HepG2 (cell line): ENCODE measurements at regions not wholly inside any gene's neighbourhood (a gene's known extent, or its start where the extent isn't known, plus 50 kb on each side); places are given as distances from the start of the nearest gene placed in this dataset.

Experiments used
- ATAC-seq: fragments of 200-7000 bp; cut with Tn5 transposase; 3 replicates; pipeline ENCODE4 v1.9.1; 2020; ENCODE audit warnings: mild to moderate bottlenecking, moderate library complexity
- BruUV-seq: library from RNA; stranded (reverse); fragments of 400-500 nt; replicated peaks from 2 replicates; lab custom pipeline; 2021; lab: Mats Ljungman, UMichigan
- CTCF ChIA-PET: fragments of 300-600 bp; formaldehyde crosslinking; extraction: SDS; loops from one replicate; lab custom pipeline; 2021; ENCODE audit warnings: low total read pairs, inconsistent platforms, low intra/inter-chr PET ratio; lab: Yijun Ruan, JAX
- POLR2A ChIA-PET: fragments of 350-600 bp; sonication (Branson Sonifier 250); formaldehyde crosslinking; loops from one replicate; lab custom pipeline; 2020; ENCODE audit warnings: antibody characterized with exemption, inconsistent platforms; lab: Yijun Ruan, JAX
- DNase-seq: peaks from one replicate; pipeline ENCODE4 v3.0.0-alpha.2; 2015; ENCODE audit warnings: low spot score
- FAIRE-seq: peaks from 3 replicates; lab custom pipeline; 2011; peaks lifted over from hg19 to GRCh38; lab: Jason Lieb, UNC
- H2AFZ ChIP-seq: one replicate; pipeline ENCODE4 v1.6.1; 2011; ENCODE audit warnings: low read length, inconsistent platforms
- H3K27ac ChIP-seq: fragments of 300-600 bp; 3 replicates; pipeline ENCODE4 v1.8.0; 2011; ENCODE audit warnings: mixed run types, mild to moderate bottlenecking, mixed read lengths, low read length, inconsistent platforms; ENCODE audit not compliant: insufficient read depth; ENCODE audit errors: extremely low read length
- H3K27me3 ChIP-seq, 2 experiments: fragments of 200-600 bp in 1 of 2; 2 replicates in 1 of 2; 3 replicates in 1 of 2; pipeline versions ENCODE4 v1.6.0 to v1.8.0; 2011; ENCODE audit warnings: low read length in 2 of 2, mild to moderate bottlenecking in 2 of 2, moderate library complexity in 2 of 2, inconsistent platforms in 1 of 2; ENCODE audit not compliant: insufficient read depth in 2 of 2, control insufficient read depth in 1 of 2
- H3K36me3 ChIP-seq, 2 experiments: fragments of 200-600 bp in 1 of 2; replicated peaks in 1 of 2; 2 replicates in 1 of 2; 3 replicates in 1 of 2; pipeline versions ENCODE4 v1.5.1 to v1.8.0; 2011; ENCODE audit warnings: low read length in 2 of 2, inconsistent platforms in 1 of 2; ENCODE audit not compliant: insufficient read depth in 2 of 2, control insufficient read depth in 1 of 2
- H3K4me1 ChIP-seq: 2 replicates; pipeline ENCODE4 v1.5.1; 2012; ENCODE audit warnings: low read length, inconsistent platforms; ENCODE audit not compliant: insufficient read depth
- H3K4me2 ChIP-seq: 2 replicates; pipeline ENCODE4 v1.6.0; 2011; ENCODE audit warnings: low read depth, low read length, inconsistent platforms
- H3K4me3 ChIP-seq, 3 experiments: fragments of 200-600 bp in 1 of 3; sonication (generic), shearing (Covaris generic) in 1 of 3; replicated peaks in 1 of 3; 2 replicates each; pipeline ENCODE4 v1.5.1; 2011 to 2016; ENCODE audit warnings: low read length in 3 of 3, inconsistent platforms in 2 of 3, low read depth in 2 of 3, mild to moderate bottlenecking in 2 of 3, control low read depth in 1 of 3, mixed read lengths in 1 of 3; ENCODE audit not compliant: insufficient read depth in 1 of 3
- H3K79me2 ChIP-seq: one replicate; pipeline ENCODE4 v1.6.1; 2011; ENCODE audit warnings: low read length, inconsistent platforms; ENCODE audit not compliant: insufficient read depth
- H3K9ac ChIP-seq: 2 replicates; pipeline ENCODE4 v1.6.0; 2011; ENCODE audit warnings: mild to moderate bottlenecking, low read depth, low read length, inconsistent platforms; ENCODE audit not compliant: insufficient read depth
- H3K9me3 ChIP-seq: 2 replicates; pipeline ENCODE4 v1.5.1; 2012; ENCODE audit warnings: mild to moderate bottlenecking, low read length
- H4K20me1 ChIP-seq: 2 replicates; pipeline ENCODE4 v1.6.0; 2011; ENCODE audit warnings: inconsistent platforms, mild to moderate bottlenecking, low read length, moderate library complexity; ENCODE audit not compliant: insufficient read depth
- HIVEP1 ChIP-seq: sonication (generic); formaldehyde crosslinking; IDR thresholded peaks from 2 replicates; pipeline ENCODE4 v1.4.0; 2020; ENCODE audit warnings: mild to moderate bottlenecking, missing genetic modification reagents
- MLLT10 ChIP-seq: sonication (generic); formaldehyde crosslinking; IDR thresholded peaks from 2 replicates; pipeline ENCODE4 v1.4.0; 2020; ENCODE audit warnings: missing genetic modification reagents
- REPIN1 ChIP-seq: sonication (generic); formaldehyde crosslinking; IDR thresholded peaks from 2 replicates; pipeline ENCODE4 v1.8.0; 2022; ENCODE audit warnings: missing genetic modification reagents, low read depth, mild to moderate bottlenecking, borderline replicate concordance
- TCF7L2 ChIP-seq: IDR thresholded peaks from 2 replicates; pipeline ENCODE4 v1.6.1; 2011; ENCODE audit warnings: mild to moderate bottlenecking, low read depth, low read length, moderate library complexity
- WGBS: methylation state at CpG from one replicate; pipeline ENCODE4 v1.1.6; 2017; ENCODE audit warnings: low lambda C conversion rate; 5-methylcytosine and 5-hydroxymethylcytosine counted together
- in situ Hi-C: cut with HindIII; loops from 2 replicates; pipeline ENCODE4 v1.10.0; 2017; ENCODE audit warnings: low pct_unique_long_range_greater_than_20kb; ENCODE audit not compliant: extremely low pct_ligation_motif_present
- intact Hi-C: fragments of 100-400 bp; cut with micrococcal nuclease; formaldehyde crosslinking; loops from one replicate; pipeline ENCODE4 v1.10.0; 2022; ENCODE audit not compliant: unreplicated experiment
- TF ChIP-seq, protein P1 (sequence below): sonication (generic); formaldehyde crosslinking; IDR thresholded peaks from 2 replicates; pipeline ENCODE4 v1.4.0; 2020; ENCODE audit warnings: missing genetic modification reagents

DNA sequence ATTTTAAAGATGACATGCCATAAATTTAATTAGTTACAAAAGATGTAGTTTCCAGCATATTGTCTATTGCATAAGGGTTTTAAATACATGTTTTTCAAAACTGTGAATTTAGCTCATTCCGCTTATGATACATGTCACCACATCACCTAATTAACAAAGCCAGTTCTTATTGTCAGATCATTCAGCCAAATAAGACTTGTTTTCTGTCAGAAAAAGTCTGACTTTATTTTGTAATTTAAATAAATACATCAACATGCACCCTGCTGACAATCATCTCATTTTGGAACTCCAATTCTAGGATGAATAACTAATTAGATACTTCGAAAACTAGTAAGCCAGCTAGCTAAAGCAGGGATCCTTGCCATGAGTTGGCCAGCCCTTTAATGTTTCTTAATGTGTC, 110.9 kb upstream of the APP start:
- POLR2A ChIA-PET = no interaction called here
- CTCF ChIA-PET = no interaction called here
- H3K36me3 ChIP-seq = no peaks in the 10 kb centered on the region

DNA sequence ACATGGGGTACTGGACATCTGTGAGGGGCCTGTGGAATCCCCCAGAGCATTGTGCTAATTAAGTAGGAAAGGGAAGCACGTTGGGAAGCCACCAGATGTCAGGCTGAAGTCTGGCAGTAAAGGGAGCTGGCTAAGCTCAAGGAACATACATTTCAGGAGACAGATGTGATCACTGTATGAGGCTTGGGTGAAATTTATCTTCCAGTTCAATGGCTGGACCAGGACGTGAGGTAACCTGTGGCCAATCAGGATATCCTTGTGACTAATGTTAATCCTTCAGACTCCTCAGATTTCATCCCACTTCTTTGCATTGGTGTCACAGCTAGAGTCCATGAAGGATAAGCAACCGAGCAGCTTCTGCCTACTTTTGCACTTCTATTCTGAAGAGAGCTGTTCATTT, 110.2 kb upstream of the APP start:
- Histone ChIP-seq H3K79me2 (no peaks in the 10 kb centered on the region), H3K27me3 (no peaks in the 10 kb centered on the region; a peak in 1 of 5 replicates), H3K9ac (no peak overlapping the region), H2AFZ (no peak overlapping the region), H3K4me3 (no peak overlapping the region), H3K27ac (no peak overlapping the region), H3K9me3 (peaks cover 60% of the 10 kb centered on the region), H3K36me3 (no peaks in the 10 kb centered on the region), H3K4me1 (no peaks in the 10 kb centered on the region), H3K4me2 (no peak overlapping the region), H4K20me1 (no peaks in the 10 kb centered on the region)
- intact Hi-C loops (no loop called here), in situ Hi-C loops (no loop called here)
- DNase-seq (no peak), FAIRE-seq (no peak), ATAC-seq (no peak)
- ChIA-PET POLR2A (no interaction called here), CTCF (no interaction called here)
- 7% methylated on average over 3 of the region's 3 CpGs for WGBS
- TF ChIP-seq MLLT10 (CRISPR knock-in tag) = no peak
- BruUV-seq = no TSS peak

More for the DNA sequence above, 110.9 kb upstream of the APP start:
- no peaks in the 10 kb centered on the region for H3K4me1 ChIP-seq
- no peak overlapping the region for H3K4me2 ChIP-seq
- DNase-seq (no peak), FAIRE-seq (no peak), ATAC-seq (no peak)
- H3K9ac ChIP-seq = no peak overlapping the region
- no peaks in the 10 kb centered on the region; a peak in 1 of 5 replicates for H3K27me3 ChIP-seq
- in situ Hi-C loops = no loop called here
- H3K27ac ChIP-seq = no peak overlapping the region
- peaks cover 53% of the 10 kb centered on the region for H3K9me3 ChIP-seq
- no peak for TF ChIP-seq TCF7L2
- TF ChIP-seq, protein P1, sequence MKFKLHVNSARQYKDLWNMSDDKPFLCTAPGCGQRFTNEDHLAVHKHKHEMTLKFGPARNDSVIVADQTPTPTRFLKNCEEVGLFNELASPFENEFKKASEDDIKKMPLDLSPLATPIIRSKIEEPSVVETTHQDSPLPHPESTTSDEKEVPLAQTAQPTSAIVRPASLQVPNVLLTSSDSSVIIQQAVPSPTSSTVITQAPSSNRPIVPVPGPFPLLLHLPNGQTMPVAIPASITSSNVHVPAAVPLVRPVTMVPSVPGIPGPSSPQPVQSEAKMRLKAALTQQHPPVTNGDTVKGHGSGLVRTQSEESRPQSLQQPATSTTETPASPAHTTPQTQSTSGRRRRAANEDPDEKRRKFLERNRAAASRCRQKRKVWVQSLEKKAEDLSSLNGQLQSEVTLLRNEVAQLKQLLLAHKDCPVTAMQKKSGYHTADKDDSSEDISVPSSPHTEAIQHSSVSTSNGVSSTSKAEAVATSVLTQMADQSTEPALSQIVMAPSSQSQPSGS = no peak
- TF ChIP-seq HIVEP1 (CRISPR knock-in tag) = no peak
- no peak for TF ChIP-seq REPIN1 (CRISPR knock-in tag)
- H4K20me1 ChIP-seq = no peaks in the 10 kb centered on the region
- BruUV-seq = no TSS peak
- H2AFZ ChIP-seq = no peak overlapping the region
- intact Hi-C loops = no loop called here
- no peak overlapping the region for H3K4me3 ChIP-seq
- WGBS = 8% methylated on average over 2 of the region's 2 CpGs
- no peaks in the 10 kb centered on the region for H3K79me2 ChIP-seq
